MM.1S (cell line): ENCODE measurements at regions not wholly inside any gene's neighbourhood (a gene's known extent, or its start where the extent isn't known, plus 50 kb on each side); places are given as distances from the start of the nearest gene placed in this dataset.

Source experiments
- DNase-seq: peaks from one replicate; pipeline ENCODE4 v3.0.0-alpha.2; 2015
- H2AFZ ChIP-seq: fragments of 300-600 bp; sonication (generic); 2 replicates; pipeline ENCODE4 v1.6.0; 2016; ENCODE audit warnings: antibody characterized with exemption, low read length
- H3F3A ChIP-seq: fragments of 300-600 bp; sonication (generic); 2 replicates; pipeline ENCODE4 v1.6.1; 2016; ENCODE audit warnings: mild to moderate bottlenecking, antibody characterized with exemption, low read length, moderate library complexity, mixed read lengths; ENCODE audit not compliant: insufficient read depth
- H3K27ac ChIP-seq: fragments of 300-600 bp; sonication (generic); 2 replicates; pipeline ENCODE4 v1.5.1; 2016; ENCODE audit warnings: mild to moderate bottlenecking, low read length
- H3K27me3 ChIP-seq: fragments of 300-600 bp; sonication (generic); replicated peaks from 2 replicates; pipeline ENCODE4 v1.6.0; 2016; ENCODE audit warnings: low read length; ENCODE audit not compliant: insufficient read depth
- H3K36me3 ChIP-seq: fragments of 300-600 bp; sonication (generic); replicated peaks from 2 replicates; pipeline ENCODE4 v1.6.1; 2016; ENCODE audit warnings: mild to moderate bottlenecking, low read length, mixed read lengths; ENCODE audit not compliant: insufficient read depth
- H3K4me1 ChIP-seq: fragments of 300-600 bp; sonication (generic); 2 replicates; pipeline ENCODE4 v1.6.1; 2016; ENCODE audit warnings: low read length, mixed read lengths
- H3K4me2 ChIP-seq: fragments of 300-600 bp; sonication (generic); 2 replicates; pipeline ENCODE4 v1.6.0; 2016; ENCODE audit warnings: low read depth, low read length
- H3K4me3 ChIP-seq: fragments of 300-600 bp; sonication (generic); 2 replicates; pipeline ENCODE4 v1.5.1; 2016; ENCODE audit warnings: low read length, mixed read lengths
- H3K79me2 ChIP-seq: fragments of 300-600 bp; sonication (generic); 2 replicates; pipeline ENCODE4 v1.6.1; 2016; ENCODE audit warnings: mixed run types, low read length, mixed read lengths
- H3K9ac ChIP-seq: fragments of 300-600 bp; sonication (generic); 2 replicates; pipeline ENCODE4 v1.6.1; 2016; ENCODE audit warnings: low read length, mixed read lengths
- H3K9me2 ChIP-seq: fragments of 300-600 bp; sonication (generic); replicated peaks from 2 replicates; pipeline ENCODE4 v1.6.1; 2016; ENCODE audit warnings: mild to moderate bottlenecking, low read length, mixed read lengths; ENCODE audit not compliant: insufficient read depth
- H3K9me3 ChIP-seq: fragments of 300-600 bp; sonication (generic); replicated peaks from 2 replicates; pipeline ENCODE4 v1.6.1; 2016; ENCODE audit warnings: mild to moderate bottlenecking, low read length, mixed read lengths; ENCODE audit not compliant: insufficient read depth
- H4K20me1 ChIP-seq: fragments of 300-600 bp; sonication (generic); 2 replicates; pipeline ENCODE4 v1.6.1; 2016; ENCODE audit warnings: mild to moderate bottlenecking, low read length, moderate library complexity, mixed read lengths; ENCODE audit not compliant: insufficient read depth
- EZH2 ChIP-seq: fragments of 300-600 bp; sonication (generic); optimal IDR thresholded peaks from 2 replicates; pipeline ENCODE3; 2017; ENCODE audit warnings: low read depth, mild to moderate bottlenecking, antibody characterized with exemption, low read length, mixed read lengths
- EZH2phosphoT487 ChIP-seq: fragments of 300-600 bp; sonication (generic); IDR thresholded peaks from 2 replicates; pipeline ENCODE4 v1.6.1; 2018; ENCODE audit warnings: antibody characterized with exemption, low read length
- TF ChIP-seq, protein P1 (sequence below): fragments of 300-600 bp; sonication (generic); IDR thresholded peaks from 2 replicates; pipeline ENCODE4 v1.5.1; 2016; ENCODE audit warnings: antibody characterized with exemption, low read length, mixed read lengths

DNA sequence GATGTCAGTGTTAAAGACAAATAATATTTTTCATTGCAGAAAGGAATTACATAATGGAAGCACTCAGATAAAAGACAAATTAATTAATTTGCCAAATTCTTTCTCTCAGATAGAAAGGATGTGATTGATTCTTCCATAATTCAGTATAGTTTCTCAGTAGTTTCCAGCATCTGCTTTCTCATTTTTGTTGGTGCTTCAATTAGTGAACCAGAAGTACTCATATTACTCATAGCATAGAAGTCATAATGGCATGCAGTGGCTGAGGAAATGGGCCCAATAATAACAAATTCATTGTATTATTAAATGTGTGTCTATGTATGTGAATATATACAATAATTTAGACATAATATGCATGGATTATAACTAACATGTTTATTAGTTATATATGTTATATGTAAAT is 393.3 kb upstream of the TRAM1L1 start:
- H3K27ac ChIP-seq, result no peak overlapping the region
- no peak for DNase-seq
- H3K36me3 ChIP-seq, result no peaks in the 10 kb centered on the region
- no peaks in the 10 kb centered on the region for H4K20me1 ChIP-seq
- H3K9me3 ChIP-seq, result no peaks in the 10 kb centered on the region
- H3F3A ChIP-seq, result no peaks in the 10 kb centered on the region
- H3K4me3 ChIP-seq, result no peak overlapping the region
- H3K4me2 ChIP-seq, result no peak overlapping the region
- TF ChIP-seq EZH2 (no peak), EZH2phosphoT487 (no peak)
- TF ChIP-seq, protein P1, sequence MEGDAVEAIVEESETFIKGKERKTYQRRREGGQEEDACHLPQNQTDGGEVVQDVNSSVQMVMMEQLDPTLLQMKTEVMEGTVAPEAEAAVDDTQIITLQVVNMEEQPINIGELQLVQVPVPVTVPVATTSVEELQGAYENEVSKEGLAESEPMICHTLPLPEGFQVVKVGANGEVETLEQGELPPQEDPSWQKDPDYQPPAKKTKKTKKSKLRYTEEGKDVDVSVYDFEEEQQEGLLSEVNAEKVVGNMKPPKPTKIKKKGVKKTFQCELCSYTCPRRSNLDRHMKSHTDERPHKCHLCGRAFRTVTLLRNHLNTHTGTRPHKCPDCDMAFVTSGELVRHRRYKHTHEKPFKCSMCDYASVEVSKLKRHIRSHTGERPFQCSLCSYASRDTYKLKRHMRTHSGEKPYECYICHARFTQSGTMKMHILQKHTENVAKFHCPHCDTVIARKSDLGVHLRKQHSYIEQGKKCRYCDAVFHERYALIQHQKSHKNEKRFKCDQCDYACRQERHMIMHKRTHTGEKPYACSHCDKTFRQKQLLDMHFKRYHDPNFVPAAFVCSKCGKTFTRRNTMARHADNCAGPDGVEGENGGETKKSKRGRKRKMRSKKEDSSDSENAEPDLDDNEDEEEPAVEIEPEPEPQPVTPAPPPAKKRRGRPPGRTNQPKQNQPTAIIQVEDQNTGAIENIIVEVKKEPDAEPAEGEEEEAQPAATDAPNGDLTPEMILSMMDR, result no peak
- no peak overlapping the region for H2AFZ ChIP-seq
- no peaks in the 10 kb centered on the region for H3K4me1 ChIP-seq
- no peaks in the 10 kb centered on the region for H3K79me2 ChIP-seq
- no peaks in the 10 kb centered on the region for H3K27me3 ChIP-seq
- no peaks in the 10 kb centered on the region for H3K9me2 ChIP-seq
- no peak overlapping the region for H3K9ac ChIP-seq

DNA sequence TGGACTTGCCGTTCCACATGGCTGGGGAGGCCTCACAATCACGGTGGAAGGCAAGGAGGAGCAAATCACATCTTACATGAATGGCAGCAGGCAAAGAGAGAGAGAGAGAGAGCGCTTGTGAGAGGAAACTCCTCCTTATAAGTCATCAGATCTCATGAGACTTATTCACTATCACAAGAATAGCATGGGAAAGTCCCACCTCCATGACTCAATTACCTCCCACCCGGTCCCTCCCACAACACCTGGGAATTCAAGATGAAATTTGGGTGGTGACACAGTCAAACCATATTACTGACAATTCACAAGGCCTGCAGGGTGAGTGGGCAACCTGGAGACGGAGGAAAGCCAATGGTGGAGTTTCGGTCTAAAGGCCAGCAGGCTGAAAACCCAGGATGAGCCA is 394.3 kb upstream of the TRAM1L1 start:
- DNase-seq, result no peak
- TF ChIP-seq EZH2, result no peak
- TF ChIP-seq, protein P1, result no peak
- TF ChIP-seq EZH2phosphoT487, result no peak

DNA sequence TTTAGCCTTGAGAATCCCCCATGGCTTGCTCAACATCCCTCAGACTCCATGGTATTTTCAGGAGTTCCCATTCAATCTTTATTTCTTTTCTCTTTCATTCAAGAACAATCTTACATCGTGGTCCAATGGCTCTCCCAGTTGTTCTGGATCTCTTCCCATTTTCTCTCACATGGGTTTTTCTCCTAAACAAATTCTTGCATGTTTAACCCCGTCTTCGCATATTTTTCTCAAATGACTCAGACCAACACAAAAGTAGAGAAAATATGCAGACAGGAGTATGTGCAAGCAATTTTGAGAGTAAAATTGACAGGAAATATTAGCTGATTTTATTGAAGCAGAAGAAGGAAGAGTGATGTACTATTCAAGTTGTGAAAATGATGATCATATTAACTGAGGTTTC is 396.4 kb upstream of the TRAM1L1 start:
- no peak overlapping the region for H2AFZ ChIP-seq
- no peaks in the 10 kb centered on the region for H4K20me1 ChIP-seq
- no peaks in the 10 kb centered on the region for H3K27me3 ChIP-seq
- no peak overlapping the region for H3K27ac ChIP-seq
- no peak for DNase-seq
- TF ChIP-seq EZH2phosphoT487, result no peak
- TF ChIP-seq, protein P1, result no peak
- no peak for TF ChIP-seq EZH2
- H3F3A ChIP-seq, result no peaks in the 10 kb centered on the region
- H3K4me2 ChIP-seq, result no peak overlapping the region
- no peaks in the 10 kb centered on the region for H3K9me2 ChIP-seq
- no peaks in the 10 kb centered on the region for H3K79me2 ChIP-seq
- H3K9me3 ChIP-seq, result no peaks in the 10 kb centered on the region
- no peaks in the 10 kb centered on the region for H3K4me1 ChIP-seq
- no peak overlapping the region for H3K9ac ChIP-seq
- no peaks in the 10 kb centered on the region for H3K36me3 ChIP-seq
- H3K4me3 ChIP-seq, result no peak overlapping the region

More for the DNA sequence above, 394.3 kb upstream of the TRAM1L1 start:
- no peak overlapping the region for H3K27ac ChIP-seq
- H4K20me1 ChIP-seq, result no peaks in the 10 kb centered on the region
- H3F3A ChIP-seq, result no peaks in the 10 kb centered on the region
- H2AFZ ChIP-seq, result no peak overlapping the region
- no peak overlapping the region for H3K9ac ChIP-seq
- no peak overlapping the region for H3K4me3 ChIP-seq
- no peak overlapping the region for H3K4me2 ChIP-seq
- H3K9me2 ChIP-seq, result no peaks in the 10 kb centered on the region
- H3K9me3 ChIP-seq, result no peaks in the 10 kb centered on the region
- no peaks in the 10 kb centered on the region for H3K79me2 ChIP-seq
- no peaks in the 10 kb centered on the region for H3K36me3 ChIP-seq
- H3K27me3 ChIP-seq, result no peaks in the 10 kb centered on the region
- H3K4me1 ChIP-seq, result no peaks in the 10 kb centered on the region

DNA sequence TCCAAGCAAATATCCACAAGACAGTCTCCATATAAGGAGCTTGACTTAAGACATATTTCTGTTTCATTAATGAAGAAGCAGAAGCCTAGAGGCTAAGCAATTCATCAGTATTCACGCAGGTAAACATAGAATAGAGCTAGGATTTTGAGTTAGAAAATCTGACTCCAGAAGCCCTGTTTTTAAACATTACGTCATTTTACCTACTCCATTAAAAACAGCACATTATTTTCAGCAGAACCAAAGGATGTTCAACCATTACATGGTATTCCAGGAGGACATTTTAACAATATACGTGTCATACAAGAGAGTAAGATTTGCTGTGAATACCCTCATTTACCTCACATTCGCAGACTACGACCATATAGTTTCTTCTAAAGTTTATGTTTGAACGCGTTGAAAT is 403.3 kb upstream of the TRAM1L1 start:
- H3K79me2 ChIP-seq, result no peaks in the 10 kb centered on the region
- no peaks in the 10 kb centered on the region for H4K20me1 ChIP-seq
- no peaks in the 10 kb centered on the region for H3K4me1 ChIP-seq
- H3K36me3 ChIP-seq, result no peaks in the 10 kb centered on the region
- no peaks in the 10 kb centered on the region for H3K27me3 ChIP-seq
- H3F3A ChIP-seq, result no peaks in the 10 kb centered on the region
- no peak overlapping the region for H2AFZ ChIP-seq
- H3K4me3 ChIP-seq, result no peak overlapping the region
- no peaks in the 10 kb centered on the region for H3K9me2 ChIP-seq
- no peak for DNase-seq
- H3K9me3 ChIP-seq, result no peaks in the 10 kb centered on the region
- no peak overlapping the region for H3K4me2 ChIP-seq
- TF ChIP-seq EZH2phosphoT487, result no peak
- no peak for TF ChIP-seq EZH2
- TF ChIP-seq, protein P1, result no peak
- H3K27ac ChIP-seq, result no peak overlapping the region
- no peak overlapping the region for H3K9ac ChIP-seq
